HAP-1 (cell line): ENCODE measurements at regions not wholly inside any gene's neighbourhood (a gene's known extent, or its start where the extent isn't known, plus 50 kb on each side); places are given as distances from the start of the nearest gene placed in this dataset.
A peak's percentile ranks its signal among the peaks of the same experiment; 100 is the strongest.
"Not testable (repeated sequence)": the region's sequence is repeated elsewhere in the genome, so short reads cannot be mapped to it uniquely, and the experiment has no call there.

Experiments used
- DNase-seq, 2 experiments: peaks; one replicate each; pipeline ENCODE4 v3.0.0-alpha.2; 2016 to 2020; ENCODE audit warnings: low spot score in 2 of 2
- H3K27me3 ChIP-seq: fragments of 250-450 bp; sonication (Bioruptor Pico); 2 replicates; pipeline ENCODE4 v1.5.1; 2020; ENCODE audit warnings: low read depth, mild to moderate bottlenecking, moderate library complexity
- H3K36me3 ChIP-seq: fragments of 250-450 bp; sonication (Bioruptor Pico); replicated peaks from 2 replicates; pipeline ENCODE4 v1.5.1; 2020; ENCODE audit warnings: mild to moderate bottlenecking
- H3K4me1 ChIP-seq: fragments of 250-450 bp; sonication (Bioruptor Pico); 2 replicates; pipeline ENCODE4 v1.5.1; 2020; ENCODE audit warnings: mild to moderate bottlenecking
- H3K4me3 ChIP-seq: fragments of 250-450 bp; sonication (Bioruptor Pico); 2 replicates; pipeline ENCODE4 v1.5.1; 2020; ENCODE audit warnings: mild to moderate bottlenecking, moderate library complexity
- H3K9me3 ChIP-seq: fragments of 250-450 bp; sonication (Bioruptor Pico); 2 replicates; pipeline ENCODE4 v1.5.1; 2020; ENCODE audit warnings: mild to moderate bottlenecking, moderate library complexity
- in situ Hi-C: fragments of 300-500 bp; cut with MboI; formaldehyde crosslinking; loops from 3 replicates; pipeline ENCODE4 v1.14.3; 2020; ENCODE audit warnings: low sequenced_read_pairs, inconsistent platforms, mixed read lengths

- Histone ChIP-seq H3K36me3 (no peaks in the 10 kb centered on the region), H3K9me3 (peaks cover 4% of the 10 kb centered on the region; the same call in 1 of the 2 replicates), H3K4me3 (no peak overlapping the region), H3K4me1 (no peaks in the 10 kb centered on the region), H3K27me3 (no peaks in the 10 kb centered on the region)
- in situ Hi-C loops = no loop called here
- no peak for DNase-seq
Measured at GRCh38 chr14:53278602-53279506, 125.7 kb upstream of the DDHD1 start.

- Histone ChIP-seq H3K27me3 (no peaks in the 10 kb centered on the region), H3K36me3 (no peaks in the 10 kb centered on the region), H3K4me3 (no peak overlapping the region), H3K9me3 (no peaks in the 10 kb centered on the region), H3K4me1 (no peaks in the 10 kb centered on the region)
- no peak for DNase-seq
- in situ Hi-C loops = no loop called here
Measured at GRCh38 chr14:53273671-53274072, 120.5 kb upstream of the DDHD1 start.

- Histone ChIP-seq H3K9me3 (no peaks in the 10 kb centered on the region), H3K4me3 (no peak overlapping the region), H3K36me3 (no peaks in the 10 kb centered on the region), H3K4me1 (peaks cover 3% of the 10 kb centered on the region; the same call in 1 of the 2 replicates), H3K27me3 (no peaks in the 10 kb centered on the region)
- no peak for DNase-seq
- in situ Hi-C loops = no loop called here
Measured at GRCh38 chr14:53265025-53265424, 111.9 kb upstream of the DDHD1 start.

GRCh38 chr14:53260928-53261327, 107.8 kb upstream of the DDHD1 start:
- no peak overlapping the region for H3K4me3 ChIP-seq
- DNase-seq = no peak
- no peaks in the 10 kb centered on the region for H3K9me3 ChIP-seq
- in situ Hi-C loops = no loop called here
- no peaks in the 10 kb centered on the region for H3K27me3 ChIP-seq
- peaks cover 14% of the 10 kb centered on the region for H3K4me1 ChIP-seq
- no peaks in the 10 kb centered on the region for H3K36me3 ChIP-seq

- in situ Hi-C loops = no loop called here
- Histone ChIP-seq H3K4me1 (peaks cover 14% of the 10 kb centered on the region), H3K9me3 (no peaks in the 10 kb centered on the region), H3K36me3 (no peaks in the 10 kb centered on the region), H3K4me3 (no peak overlapping the region), H3K27me3 (no peaks in the 10 kb centered on the region)
- peak; percentile 79 to 87 for DNase-seq
Measured at GRCh38 chr14:53260286-53260685, 107.2 kb upstream of the DDHD1 start.

GRCh38 chr14:53252141-53252540, 99.0 kb upstream of the DDHD1 start:
- Histone ChIP-seq H3K4me1 (no peaks in the 10 kb centered on the region), H3K27me3 (no peaks in the 10 kb centered on the region), H3K36me3 (no peaks in the 10 kb centered on the region), H3K4me3 (no peak overlapping the region), H3K9me3 (no peaks in the 10 kb centered on the region)
- in situ Hi-C loops = no loop called here
- no peak for DNase-seq

GRCh38 chr14:53249059-53249458, 95.9 kb upstream of the DDHD1 start:
- H3K9me3 ChIP-seq = no peaks in the 10 kb centered on the region
- H3K36me3 ChIP-seq = no peaks in the 10 kb centered on the region
- H3K4me1 ChIP-seq = no peaks in the 10 kb centered on the region
- no peaks in the 10 kb centered on the region for H3K27me3 ChIP-seq
- H3K4me3 ChIP-seq = no peak overlapping the region
- in situ Hi-C loops = no loop called here
- DNase-seq = no peak

GRCh38 chr14:53247596-53248370, 94.7 kb upstream of the DDHD1 start:
- Histone ChIP-seq H3K9me3 (peaks cover 4% of the 10 kb centered on the region; the same call in 1 of the 2 replicates), H3K4me1 (no peaks in the 10 kb centered on the region), H3K4me3 (no peak overlapping the region), H3K36me3 (no peaks in the 10 kb centered on the region), H3K27me3 (no peaks in the 10 kb centered on the region)
- DNase-seq = no peak
- in situ Hi-C loops = no loop called here

GRCh38 chr14:53242898-53243297, 89.8 kb upstream of the DDHD1 start:
- in situ Hi-C loops, H3K4me1 ChIP-seq: not testable (repeated sequence)

GRCh38 chr14:53237488-53237887, 84.4 kb upstream of the DDHD1 start:
- Histone ChIP-seq H3K27me3 (no peaks in the 10 kb centered on the region), H3K36me3 (no peaks in the 10 kb centered on the region), H3K9me3 (no peaks in the 10 kb centered on the region; the same call in 1 of the 2 replicates), H3K4me1 (peaks cover 33% of the 10 kb centered on the region), H3K4me3 (no peak overlapping the region)
- no peak for DNase-seq
- in situ Hi-C loops = no loop called here

More at GRCh38 chr14:53242898-53243297, 89.8 kb upstream of the DDHD1 start:
- H3K27me3 ChIP-seq, H3K9me3 ChIP-seq, DNase-seq, H3K4me3 ChIP-seq, H3K36me3 ChIP-seq: not testable (repeated sequence)

GRCh38 chr14:53236708-53237107, 83.6 kb upstream of the DDHD1 start:
- in situ Hi-C loops = no loop called here
- no peaks in the 10 kb centered on the region for H3K9me3 ChIP-seq
- H3K27me3 ChIP-seq = no peaks in the 10 kb centered on the region
- peaks cover 33% of the 10 kb centered on the region for H3K4me1 ChIP-seq
- no peaks in the 10 kb centered on the region for H3K36me3 ChIP-seq
- DNase-seq = peak; percentile 23 to 32
- H3K4me3 ChIP-seq = no peak overlapping the region

- in situ Hi-C loops = no loop called here
- no peaks in the 10 kb centered on the region for H3K36me3 ChIP-seq
- DNase-seq = no peak
- peaks cover 25% of the 10 kb centered on the region for H3K4me1 ChIP-seq
- H3K9me3 ChIP-seq = no peaks in the 10 kb centered on the region
- H3K4me3 ChIP-seq = no peak overlapping the region
- H3K27me3 ChIP-seq = no peaks in the 10 kb centered on the region
Measured at GRCh38 chr14:53231171-53231570, 78.0 kb upstream of the DDHD1 start.

GRCh38 chr14:53228966-53229365, 75.8 kb upstream of the DDHD1 start:
- H3K9me3 ChIP-seq = no peaks in the 10 kb centered on the region
- H3K4me1 ChIP-seq = peaks cover 6% of the 10 kb centered on the region
- H3K27me3 ChIP-seq = no peaks in the 10 kb centered on the region
- in situ Hi-C loops = no loop called here
- no peak overlapping the region for H3K4me3 ChIP-seq
- no peaks in the 10 kb centered on the region for H3K36me3 ChIP-seq
- no peak for DNase-seq

GRCh38 chr14:53227154-53227718, 74.1 kb upstream of the DDHD1 start:
- H3K36me3 ChIP-seq = no peaks in the 10 kb centered on the region
- no peak for DNase-seq
- no peak overlapping the region for H3K4me3 ChIP-seq
- no peaks in the 10 kb centered on the region for H3K9me3 ChIP-seq
- no peaks in the 10 kb centered on the region for H3K4me1 ChIP-seq
- no peaks in the 10 kb centered on the region for H3K27me3 ChIP-seq
- in situ Hi-C loops = no loop called here
